Glutamatergic neuron (in vitro differentiated cells): ENCODE measurements at regions not wholly inside any gene's neighbourhood (a gene's known extent, or its start where the extent isn't known, plus 50 kb on each side); places are given as distances from the start of the nearest gene placed in this dataset.

ENCODE experiments used
- DNase-seq: peaks from one replicate; pipeline ENCODE4 v3.0.0; 2022
- H3K27ac Mint-ChIP-seq: one replicate; pipeline ENCODE4 v1.8.0; 2020; ENCODE audit warnings: mild to moderate bottlenecking, mixed read lengths, inconsistent platforms; ENCODE audit not compliant: unreplicated experiment
- H3K27me3 Mint-ChIP-seq: one replicate; pipeline ENCODE4 v1.8.0; 2020; ENCODE audit warnings: mild to moderate bottlenecking, moderate library complexity, mixed read lengths, inconsistent platforms; ENCODE audit not compliant: unreplicated experiment
- H3K36me3 Mint-ChIP-seq: one replicate; pipeline ENCODE4 v1.8.0; 2020; ENCODE audit warnings: mild to moderate bottlenecking, mixed read lengths, inconsistent platforms; ENCODE audit not compliant: unreplicated experiment
- H3K4me1 Mint-ChIP-seq: one replicate; pipeline ENCODE4 v1.8.0; 2020; ENCODE audit warnings: mild to moderate bottlenecking, low read depth, mixed read lengths, inconsistent platforms; ENCODE audit not compliant: unreplicated experiment
- H3K4me3 Mint-ChIP-seq: one replicate; pipeline ENCODE4 v1.8.0; 2020; ENCODE audit warnings: mild to moderate bottlenecking, mixed read lengths, inconsistent platforms; ENCODE audit not compliant: unreplicated experiment
- H3K9me3 Mint-ChIP-seq: one replicate; pipeline ENCODE4 v1.8.0; 2020; ENCODE audit warnings: mild to moderate bottlenecking, moderate library complexity, mixed read lengths, inconsistent platforms; ENCODE audit not compliant: unreplicated experiment
- TF ChIP-seq, protein P1 (sequence below): fragments of 200-600 bp; sonication (generic); IDR thresholded peaks from one replicate; pipeline ENCODE4 v1.5.0; 2021; ENCODE audit not compliant: partially characterized antibody, unreplicated experiment

GRCh38 chr19:31598730-31599238 is 249.5 kb upstream of the TSHZ3 start:
- DNase-seq: no peak
- TF ChIP-seq, protein P1, sequence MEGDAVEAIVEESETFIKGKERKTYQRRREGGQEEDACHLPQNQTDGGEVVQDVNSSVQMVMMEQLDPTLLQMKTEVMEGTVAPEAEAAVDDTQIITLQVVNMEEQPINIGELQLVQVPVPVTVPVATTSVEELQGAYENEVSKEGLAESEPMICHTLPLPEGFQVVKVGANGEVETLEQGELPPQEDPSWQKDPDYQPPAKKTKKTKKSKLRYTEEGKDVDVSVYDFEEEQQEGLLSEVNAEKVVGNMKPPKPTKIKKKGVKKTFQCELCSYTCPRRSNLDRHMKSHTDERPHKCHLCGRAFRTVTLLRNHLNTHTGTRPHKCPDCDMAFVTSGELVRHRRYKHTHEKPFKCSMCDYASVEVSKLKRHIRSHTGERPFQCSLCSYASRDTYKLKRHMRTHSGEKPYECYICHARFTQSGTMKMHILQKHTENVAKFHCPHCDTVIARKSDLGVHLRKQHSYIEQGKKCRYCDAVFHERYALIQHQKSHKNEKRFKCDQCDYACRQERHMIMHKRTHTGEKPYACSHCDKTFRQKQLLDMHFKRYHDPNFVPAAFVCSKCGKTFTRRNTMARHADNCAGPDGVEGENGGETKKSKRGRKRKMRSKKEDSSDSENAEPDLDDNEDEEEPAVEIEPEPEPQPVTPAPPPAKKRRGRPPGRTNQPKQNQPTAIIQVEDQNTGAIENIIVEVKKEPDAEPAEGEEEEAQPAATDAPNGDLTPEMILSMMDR: no peak
- no peak overlapping the region for H3K27ac Mint-ChIP-seq
- peaks cover 3% of the 10 kb centered on the region for H3K4me1 Mint-ChIP-seq
- H3K9me3 Mint-ChIP-seq: no peaks in the 10 kb centered on the region
- no peaks in the 10 kb centered on the region for H3K27me3 Mint-ChIP-seq
- H3K36me3 Mint-ChIP-seq: no peaks in the 10 kb centered on the region
- no peak overlapping the region for H3K4me3 Mint-ChIP-seq

DNA sequence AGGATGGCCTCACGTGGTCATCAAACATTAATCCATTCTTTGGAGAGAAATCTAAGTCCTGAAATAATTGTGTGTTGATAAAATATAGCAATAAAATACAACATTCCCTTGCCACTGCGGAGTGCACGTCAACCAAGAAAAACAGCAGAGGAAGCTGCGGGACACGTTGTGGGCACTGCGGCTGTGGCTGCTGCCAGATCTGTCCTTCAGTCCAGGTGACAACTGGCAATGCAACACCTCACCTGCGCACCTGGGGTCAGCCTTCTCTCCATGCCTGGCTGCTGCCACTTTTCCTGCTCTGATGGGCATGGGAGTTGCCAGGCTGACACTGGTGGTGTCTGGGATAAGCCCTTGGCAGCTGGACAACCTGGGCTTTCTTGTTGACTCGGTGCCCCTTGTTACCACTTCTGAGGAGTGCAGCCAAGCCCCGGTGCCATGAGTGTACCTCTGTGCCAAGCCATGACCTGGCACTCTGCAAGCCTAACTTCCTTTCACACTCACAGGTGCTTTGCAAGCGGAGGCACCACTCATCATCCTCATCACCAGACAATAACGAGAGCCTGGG is 251.6 kb upstream of the TSHZ3 start:
- Mint-ChIP-seq H3K36me3 (no peaks in the 10 kb centered on the region), H3K27ac (no peak overlapping the region), H3K4me3 (no peak overlapping the region), H3K4me1 (peaks cover 3% of the 10 kb centered on the region), H3K27me3 (peaks cover 5% of the 10 kb centered on the region), H3K9me3 (no peaks in the 10 kb centered on the region)
- TF ChIP-seq, protein P1: no peak
- no peak for DNase-seq

GRCh38 chr19:31601855-31602254 is 252.6 kb upstream of the TSHZ3 start:
- Mint-ChIP-seq H3K27me3 (peaks cover 5% of the 10 kb centered on the region), H3K4me1 (peaks cover 3% of the 10 kb centered on the region), H3K36me3 (no peaks in the 10 kb centered on the region), H3K4me3 (no peak overlapping the region), H3K9me3 (no peaks in the 10 kb centered on the region), H3K27ac (no peak overlapping the region)
- TF ChIP-seq, protein P1: no peak
- DNase-seq: no peak

- Mint-ChIP-seq H3K9me3 (no peaks in the 10 kb centered on the region), H3K4me3 (no peak overlapping the region), H3K27ac (no peak overlapping the region), H3K27me3 (peaks cover 5% of the 10 kb centered on the region), H3K36me3 (no peaks in the 10 kb centered on the region), H3K4me1 (peaks cover 3% of the 10 kb centered on the region)
- DNase-seq: no peak
- TF ChIP-seq, protein P1: no peak
Measured at GRCh38 chr19:31602548-31602947, 253.3 kb upstream of the TSHZ3 start.

DNA sequence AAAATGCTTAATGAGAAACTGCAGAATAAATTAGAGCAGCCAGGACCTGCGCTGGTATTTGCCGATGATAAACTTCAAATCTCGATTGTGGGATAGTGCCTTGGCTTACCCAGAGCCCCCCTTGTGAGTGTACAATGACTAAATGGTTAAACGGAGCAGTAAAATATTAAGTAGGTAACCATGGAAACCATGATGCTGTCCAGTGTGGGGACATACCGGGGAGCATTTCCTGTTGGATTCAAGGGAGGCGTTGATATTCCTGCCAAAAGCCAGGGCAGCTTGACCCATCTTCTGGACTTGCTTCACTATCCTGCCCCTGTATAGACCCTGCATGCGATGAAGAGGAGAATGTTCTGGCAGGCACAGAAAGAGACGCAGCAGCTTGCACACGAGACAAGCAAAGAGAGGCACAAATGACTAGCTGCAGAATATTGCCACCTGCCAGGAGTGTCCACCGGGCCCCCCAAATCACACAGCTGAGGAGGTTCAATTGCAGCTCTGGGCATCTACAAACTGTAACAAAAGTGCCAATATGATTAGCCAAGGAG is 255.3 kb upstream of the TSHZ3 start:
- Mint-ChIP-seq H3K4me1 (peaks cover 3% of the 10 kb centered on the region), H3K27me3 (peaks cover 5% of the 10 kb centered on the region), H3K9me3 (no peaks in the 10 kb centered on the region), H3K36me3 (no peaks in the 10 kb centered on the region), H3K27ac (no peak overlapping the region), H3K4me3 (no peak overlapping the region)
- TF ChIP-seq, protein P1: no peak
- no peak for DNase-seq
